K562 (cell line): ENCODE measurements at regions not wholly inside any gene's neighbourhood (a gene's known extent, or its start where the extent isn't known, plus 50 kb on each side); places are given as distances from the start of the nearest gene placed in this dataset.

Source experiments
- ATAC-seq: fragments of 200-7000 bp; cut with Tn5 transposase; 3 replicates; pipeline ENCODE4 v1.9.1; 2020; ENCODE audit warnings: moderate library complexity
- BruUV-seq: library from RNA; stranded (reverse); fragments of 400-500 nt; replicated peaks from 2 replicates; lab custom pipeline; 2021; lab: Mats Ljungman, UMichigan
- CTCF ChIA-PET: fragments of 300-600 bp; formaldehyde crosslinking; extraction: SDS; loops from one replicate; lab custom pipeline; 2021; ENCODE audit warnings: low intra/inter-chr PET ratio; lab: Yijun Ruan, JAX
- POLR2A ChIA-PET: fragments of 300-600, 350-650 bp; sonication (Branson Sonifier 250); formaldehyde crosslinking; extraction: SDS; loops from one replicate; lab custom pipeline; 2021; ENCODE audit warnings: antibody characterized with exemption, inconsistent platforms; lab: Yijun Ruan, JAX
- DNase-seq, 4 experiments: peaks; one replicate each; pipeline versions ENCODE4 v3.0.0 to v3.0.0-alpha.2; 2011 to 2018; ENCODE audit warnings: low spot score in 3 of 4, mixed read lengths in 3 of 4; ENCODE audit errors: extremely low read depth in 1 of 4
- FAIRE-seq: peaks from 2 replicates; lab custom pipeline; 2011; peaks lifted over from hg19 to GRCh38; lab: Jason Lieb, UNC
- H2AFZ ChIP-seq: 2 replicates; pipeline ENCODE4 v1.6.0; 2011; ENCODE audit warnings: low read depth, low read length, control low read depth, inconsistent platforms
- H3K27ac ChIP-seq: fragments of 200-600 bp; 3 replicates; pipeline ENCODE4 v1.8.0; 2011; ENCODE audit warnings: low read depth, mild to moderate bottlenecking, control low read depth, inconsistent platforms, low read length, moderate library complexity, mixed read lengths; ENCODE audit errors: extremely low read depth
- H3K27me3 ChIP-seq, 2 experiments: fragments of 300-600 bp in 1 of 2; 2 replicates in 1 of 2; 3 replicates in 1 of 2; pipeline versions ENCODE4 v1.6.0 to v1.8.0; 2011; ENCODE audit warnings: inconsistent platforms in 2 of 2, low read length in 2 of 2, mild to moderate bottlenecking in 1 of 2, mixed read lengths in 1 of 2, moderate library complexity in 1 of 2; ENCODE audit not compliant: control insufficient read depth in 2 of 2, insufficient read depth in 2 of 2
- H3K36me3 ChIP-seq: fragments of 300-600 bp; 3 replicates; pipeline ENCODE4 v1.8.0; 2011; ENCODE audit warnings: mild to moderate bottlenecking, low read length, inconsistent platforms; ENCODE audit not compliant: control insufficient read depth, insufficient read depth
- H3K4me1 ChIP-seq, 2 experiments: fragments of 200-600 bp in 1 of 2; replicated peaks in 1 of 2; 2 replicates in 1 of 2; 3 replicates in 1 of 2; pipeline versions ENCODE4 v1.5.1 to v1.8.0; 2011; ENCODE audit warnings: inconsistent platforms in 2 of 2, low read length in 2 of 2, mild to moderate bottlenecking in 1 of 2, mixed read lengths in 1 of 2, moderate library complexity in 1 of 2; ENCODE audit not compliant: control insufficient read depth in 2 of 2, insufficient read depth in 2 of 2
- H3K4me2 ChIP-seq: 2 replicates; pipeline ENCODE4 v1.6.1; 2011; ENCODE audit warnings: low read length, control low read depth, inconsistent platforms, mixed read lengths; ENCODE audit not compliant: insufficient read depth
- H3K4me3 ChIP-seq: fragments of 200-600 bp; sonication (generic), shearing (Covaris generic); 2 replicates; pipeline ENCODE4 v1.5.1; 2016; ENCODE audit warnings: control low read depth, inconsistent platforms
- H3K79me2 ChIP-seq: fragments of 200-600 bp; 3 replicates; pipeline ENCODE4 v1.8.0; 2011; ENCODE audit warnings: low read length, inconsistent platforms; ENCODE audit not compliant: control insufficient read depth, insufficient read depth
- H3K9ac ChIP-seq, 2 experiments: 2 replicates each; pipeline versions ENCODE4 v1.6.0 to v1.6.1; 2011; ENCODE audit warnings: low read depth in 2 of 2, low read length in 2 of 2, control low read depth in 1 of 2, inconsistent platforms in 1 of 2, mild to moderate bottlenecking in 1 of 2, mixed read lengths in 1 of 2; ENCODE audit not compliant: insufficient read depth in 1 of 2
- H3K9me1 ChIP-seq: one replicate; pipeline ENCODE4 v1.6.0; 2011; ENCODE audit warnings: inconsistent platforms, mild to moderate bottlenecking, low read length, moderate library complexity; ENCODE audit not compliant: control insufficient read depth, insufficient read depth
- H3K9me3 ChIP-seq: replicated peaks from 2 replicates; pipeline ENCODE4 v1.5.1; 2011; ENCODE audit warnings: low read depth, low read length, inconsistent platforms; ENCODE audit not compliant: control insufficient read depth, insufficient read depth
- H4K20me1 ChIP-seq: replicated peaks from 2 replicates; pipeline ENCODE4 v1.6.1; 2011; ENCODE audit warnings: low read length, inconsistent platforms, mixed read lengths; ENCODE audit not compliant: control insufficient read depth, insufficient read depth
- ATF3 ChIP-seq, 2 experiments: fragments of 450-650 bp in 1 of 2; sonication (generic) in 1 of 2; formaldehyde crosslinking in 1 of 2; IDR thresholded peaks in 1 of 2; conservative IDR thresholded peaks in 1 of 2; 2 replicates each; pipeline versions ENCODE4 v1.6.1 to v1.8.1; 2016 to 2023; ENCODE audit warnings: mild to moderate bottlenecking in 2 of 2, moderate library complexity in 2 of 2, inconsistent platforms in 1 of 2, missing genetic modification reagents in 1 of 2
- CHD2 ChIP-seq: IDR thresholded peaks from 2 replicates; pipeline ENCODE4 v1.6.1; 2011; ENCODE audit warnings: low read depth, low read length
- CREB5 ChIP-seq: fragments of 250-450 bp; sonication (Bioruptor Pico); IDR thresholded peaks from 2 replicates; pipeline ENCODE4 v1.5.0; 2020; ENCODE audit warnings: mild to moderate bottlenecking
- DACH1 ChIP-seq: fragments of 450-650 bp; IDR thresholded peaks from 2 replicates; pipeline ENCODE4 v1.6.1; 2018; ENCODE audit not compliant: partially characterized antibody
- HNRNPK ChIP-seq: fragments of 200-400 bp; formaldehyde crosslinking; IDR thresholded peaks from one replicate; pipeline ENCODE4 v1.6.1; 2018; ENCODE audit warnings: mild to moderate bottlenecking, low read depth, low read length; ENCODE audit not compliant: poor library complexity, severe bottlenecking
- HNRNPUL1 ChIP-seq: fragments of 200-400 bp; formaldehyde crosslinking; IDR thresholded peaks from 2 replicates; pipeline ENCODE4 v1.6.1; 2017; ENCODE audit warnings: low read length
- HSF4 ChIP-seq: fragments of 250-450 bp; sonication (Bioruptor Pico); IDR thresholded peaks from 2 replicates; pipeline ENCODE4 v2.1.2; 2022; ENCODE audit warnings: mild to moderate bottlenecking, moderate library complexity, borderline replicate concordance
- KAT7 ChIP-seq: sonication (generic); formaldehyde crosslinking; IDR thresholded peaks from 2 replicates; pipeline ENCODE4 v1.8.0; 2022; ENCODE audit warnings: missing genetic modification reagents, mild to moderate bottlenecking, borderline replicate concordance
- MCM3 ChIP-seq: fragments of 450-650 bp; IDR thresholded peaks from 2 replicates; pipeline ENCODE4 v1.6.1; 2016
- MTF1 ChIP-seq: fragments of 250-450 bp; sonication (Bioruptor Pico); IDR thresholded peaks from 2 replicates; pipeline ENCODE4 v1.9.0; 2021; ENCODE audit warnings: moderate library complexity, mild to moderate bottlenecking, inconsistent platforms, borderline replicate concordance
- SNIP1 ChIP-seq: fragments of 450-650 bp; IDR thresholded peaks from 2 replicates; pipeline ENCODE4 v1.7.1; 2017; ENCODE audit warnings: low read depth, mild to moderate bottlenecking
- TCF7L2 ChIP-seq: fragments of 150-350 bp; IDR thresholded peaks from 2 replicates; pipeline ENCODE4 v1.6.1; 2016; ENCODE audit warnings: low read depth, mild to moderate bottlenecking, low read length, moderate library complexity
- ZC3H8 ChIP-seq: fragments of 450-650 bp; IDR thresholded peaks from 2 replicates; pipeline ENCODE4 v1.6.1; 2017
- ZNF184 ChIP-seq: sonication (generic); formaldehyde crosslinking; IDR thresholded peaks from 2 replicates; pipeline ENCODE4 v1.5.0; 2020; ENCODE audit warnings: missing genetic modification reagents
- ZNF511 ChIP-seq: sonication (generic); formaldehyde crosslinking; IDR thresholded peaks from 2 replicates; pipeline ENCODE4 v1.8.0; 2022; ENCODE audit warnings: mild to moderate bottlenecking, missing genetic modification reagents
- ZNF644 ChIP-seq: fragments of 200-800 bp; sonication (Bioruptor generic); IDR thresholded peaks from 2 replicates; pipeline ENCODE4 v1.6.1; 2016; ENCODE audit warnings: low read depth, missing genetic modification characterization, missing compliant biosample characterization
- WGBS: fragments of 100-300 bp; shearing (Covaris generic); methylation state at CpG from one replicate; pipeline ENCODE4 v1.1.6; 2016; ENCODE audit warnings: low coverage, mixed read lengths; ENCODE audit not compliant: insufficient coverage; ENCODE audit errors: missing lambda C conversion rate; 5-methylcytosine and 5-hydroxymethylcytosine counted together
- in situ Hi-C: fragments of 300-500 bp; cut with MboI; formaldehyde crosslinking; loops from 4 replicates; pipeline ENCODE4 v1.15.0; 2018; ENCODE audit warnings: inconsistent platforms, mixed read lengths
- intact Hi-C: fragments of 100-400 bp; cut with micrococcal nuclease; formaldehyde crosslinking; loops from 2 replicates; pipeline ENCODE4 v1.14.2; 2022
- TF ChIP-seq, protein P1 (sequence below): sonication (generic); formaldehyde crosslinking; IDR thresholded peaks from 2 replicates; pipeline ENCODE4 v1.8.1; 2023; ENCODE audit warnings: mild to moderate bottlenecking, missing genetic modification reagents, moderate library complexity

DNA sequence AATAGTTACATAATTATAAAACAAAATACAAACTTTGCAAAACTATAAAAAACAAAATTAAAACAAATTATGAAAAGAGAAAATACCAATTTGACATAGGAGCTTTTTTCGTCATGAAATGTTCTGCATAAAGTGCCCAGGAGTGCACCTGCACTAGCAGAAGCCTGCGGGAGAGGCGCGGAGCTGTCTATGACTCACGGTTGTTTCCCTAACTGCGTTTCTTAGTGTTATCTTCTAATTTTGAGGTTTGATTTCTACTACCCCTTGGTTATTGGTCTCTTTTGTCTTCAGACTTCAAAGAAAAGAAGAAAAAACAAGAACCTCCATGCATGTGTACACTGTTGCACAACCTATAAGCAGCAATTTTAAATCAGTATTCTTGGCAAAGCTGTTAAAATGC is 740.9 kb upstream of the LRRC4C start:
- ChIA-PET POLR2A (no interaction called here), CTCF (no interaction called here)
- no peak for TF ChIP-seq ZNF644 (tag)
- TF ChIP-seq CHD2, result no peak
- no peak for TF ChIP-seq HNRNPK
- no peak for TF ChIP-seq CREB5 (CRISPR knock-in tag)
- TF ChIP-seq, protein P1, sequence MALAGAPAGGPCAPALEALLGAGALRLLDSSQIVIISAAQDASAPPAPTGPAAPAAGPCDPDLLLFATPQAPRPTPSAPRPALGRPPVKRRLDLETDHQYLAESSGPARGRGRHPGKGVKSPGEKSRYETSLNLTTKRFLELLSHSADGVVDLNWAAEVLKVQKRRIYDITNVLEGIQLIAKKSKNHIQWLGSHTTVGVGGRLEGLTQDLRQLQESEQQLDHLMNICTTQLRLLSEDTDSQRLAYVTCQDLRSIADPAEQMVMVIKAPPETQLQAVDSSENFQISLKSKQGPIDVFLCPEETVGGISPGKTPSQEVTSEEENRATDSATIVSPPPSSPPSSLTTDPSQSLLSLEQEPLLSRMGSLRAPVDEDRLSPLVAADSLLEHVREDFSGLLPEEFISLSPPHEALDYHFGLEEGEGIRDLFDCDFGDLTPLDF (CRISPR knock-in tag), result no peak
- TF ChIP-seq SNIP1, result no peak
- no peak for TF ChIP-seq MTF1 (CRISPR knock-in tag)
- TF ChIP-seq HNRNPUL1, result no peak
- TF ChIP-seq MCM3, result no peak
- no peak for TF ChIP-seq KAT7 (CRISPR knock-in tag)
- no peak for TF ChIP-seq TCF7L2
- TF ChIP-seq ZNF184 (CRISPR knock-in tag), result no peak
- TF ChIP-seq ZNF511 (CRISPR knock-in tag), result no peak
- TF ChIP-seq HSF4 (CRISPR knock-in tag), result no peak
- no peak for TF ChIP-seq DACH1
- no peak for TF ChIP-seq ZC3H8
- no peak for TF ChIP-seq ATF3 (IDR thresholded peaks at IDR 0.05)
- no peak for TF ChIP-seq ATF3 (CRISPR knock-in tag; conservative IDR thresholded peaks at IDR 0.05)
- Histone ChIP-seq H3K4me2 (no peak overlapping the region), H3K4me1 (no peaks in the 10 kb centered on the region), H3K79me2 (no peaks in the 10 kb centered on the region), H4K20me1 (no peaks in the 10 kb centered on the region), H3K27me3 (no peaks in the 10 kb centered on the region), H2AFZ (no peak overlapping the region), H3K9ac (no peak overlapping the region), H3K9me1 (no peaks in the 10 kb centered on the region), H3K9me3 (no peaks in the 10 kb centered on the region), H3K27ac (no peak overlapping the region), H3K36me3 (no peaks in the 10 kb centered on the region), H3K4me3 (no peak overlapping the region)
- no peak for DNase-seq
- in situ Hi-C loops (no loop called here), intact Hi-C loops (no loop called here)
- no TSS peak for BruUV-seq
- no peak for ATAC-seq
- FAIRE-seq, result no peak
- WGBS, result 4% methylated on average over 6 of the region's 6 CpGs
